Keratinocyte (primary cell): ENCODE measurements at regions not wholly inside any gene's neighbourhood (a gene's known extent, or its start where the extent isn't known, plus 50 kb on each side); places are given as distances from the start of the nearest gene placed in this dataset.

Experiments used
- DNase-seq: peaks from one replicate; pipeline ENCODE4 v3.0.0-alpha.2; 2011; ENCODE audit warnings: low read depth, missing footprints, low spot score
- FAIRE-seq: peaks from 2 replicates; lab custom pipeline; 2011; peaks lifted over from hg19 to GRCh38; lab: Jason Lieb, UNC
- H2AFZ ChIP-seq: 2 replicates; pipeline ENCODE4 v1.6.0; 2012; ENCODE audit warnings: low read length, control low read depth, inconsistent platforms; ENCODE audit not compliant: control insufficient read depth
- H3K27ac ChIP-seq: 2 replicates; pipeline ENCODE4 v1.5.1; 2011; ENCODE audit warnings: low read length; ENCODE audit not compliant: control insufficient read depth, insufficient read depth
- H3K27me3 ChIP-seq: 3 replicates; pipeline ENCODE4 v1.6.0; 2011; ENCODE audit warnings: low read length; ENCODE audit not compliant: control insufficient read depth, insufficient read depth; ENCODE audit errors: extremely low read depth
- H3K36me3 ChIP-seq, 2 experiments: 2 replicates in 1 of 2; 3 replicates in 1 of 2; pipeline ENCODE4 v1.5.1; 2011; ENCODE audit warnings: low read length in 2 of 2, mild to moderate bottlenecking in 1 of 2; ENCODE audit not compliant: control insufficient read depth in 2 of 2, insufficient read depth in 2 of 2; ENCODE audit errors: extremely low read depth in 1 of 2
- H3K4me1 ChIP-seq: 3 replicates; pipeline ENCODE4 v1.5.1; 2011; ENCODE audit warnings: low read length; ENCODE audit not compliant: control insufficient read depth, insufficient read depth; ENCODE audit errors: extremely low read depth
- H3K4me2 ChIP-seq: 3 replicates; pipeline ENCODE4 v1.6.0; 2011; ENCODE audit warnings: low read depth, low read length; ENCODE audit not compliant: control insufficient read depth, insufficient read depth; ENCODE audit errors: extremely low read depth
- H3K4me3 ChIP-seq, 3 experiments: fragments of 200-600 bp in 1 of 3; sonication (generic) in 1 of 3; 2 replicates in 2 of 3; 3 replicates in 1 of 3; pipeline ENCODE4 v1.5.1; 2011 to 2016; ENCODE audit warnings: low read length in 3 of 3, mild to moderate bottlenecking in 3 of 3, control low read depth in 2 of 3, inconsistent platforms in 1 of 3, low read depth in 1 of 3, mixed read lengths in 1 of 3, mixed run types in 1 of 3, moderate library complexity in 1 of 3; ENCODE audit not compliant: control insufficient read depth in 2 of 3, insufficient read depth in 2 of 3; ENCODE audit errors: extremely low read depth in 1 of 3
- H3K79me2 ChIP-seq: 2 replicates; pipeline ENCODE4 v1.6.0; 2012; ENCODE audit warnings: low read length; ENCODE audit not compliant: control insufficient read depth, insufficient read depth
- H3K9ac ChIP-seq: 3 replicates; pipeline ENCODE4 v1.6.0; 2011; ENCODE audit warnings: low read length; ENCODE audit not compliant: control insufficient read depth, insufficient read depth; ENCODE audit errors: extremely low read depth
- H3K9me1 ChIP-seq: 3 replicates; pipeline ENCODE4 v1.6.0; 2011; ENCODE audit warnings: low read length; ENCODE audit not compliant: control insufficient read depth, insufficient read depth; ENCODE audit errors: extremely low read depth
- H3K9me3 ChIP-seq: 2 replicates; pipeline ENCODE4 v1.5.1; 2012; ENCODE audit warnings: low read depth, low read length; ENCODE audit not compliant: control insufficient read depth
- H4K20me1 ChIP-seq: 3 replicates; pipeline ENCODE4 v1.6.0; 2011; ENCODE audit warnings: low read length; ENCODE audit not compliant: control insufficient read depth, insufficient read depth; ENCODE audit errors: extremely low read depth
- CTCF ChIP-seq, 3 experiments: IDR thresholded peaks in 1 of 3; conservative IDR thresholded peaks in 1 of 3; optimal IDR thresholded peaks in 1 of 3; 2 replicates in 2 of 3; 3 replicates in 1 of 3; pipeline versions ENCODE3 to v1.5.1; 2011; ENCODE audit warnings: low read length in 3 of 3, mild to moderate bottlenecking in 3 of 3, moderate library complexity in 2 of 3, control low read depth in 1 of 3, inconsistent platforms in 1 of 3; ENCODE audit not compliant: insufficient read depth in 2 of 3; ENCODE audit errors: extremely low read depth in 1 of 3
- EZH2 ChIP-seq: IDR thresholded peaks from one replicate; pipeline ENCODE4 v1.6.1; 2012; ENCODE audit warnings: inconsistent platforms, mild to moderate bottlenecking, low read length, moderate library complexity
- dilution Hi-C: fragments of 300-500 bp; cut with MboI; formaldehyde crosslinking; loops from one replicate; pipeline ENCODE4 v1.7.0; 2020; ENCODE audit warnings: low sequenced_read_pairs; ENCODE audit not compliant: extremely low pct_ligation_motif_present

GRCh38 chr15:81942157-81942556 is 103.7 kb downstream of the MEX3B start:
- Histone ChIP-seq H3K27ac (no peak overlapping the region), H3K4me2 (no peak overlapping the region), H3K9ac (no peak overlapping the region), H3K36me3 (no peaks in the 10 kb centered on the region), H3K4me1 (no peaks in the 10 kb centered on the region), H3K9me3 (no peaks in the 10 kb centered on the region), H3K79me2 (no peaks in the 10 kb centered on the region), H4K20me1 (no peaks in the 10 kb centered on the region), H3K27me3 (no peaks in the 10 kb centered on the region), H3K9me1 (no peaks in the 10 kb centered on the region), H3K4me3 (no peak overlapping the region), H2AFZ (no peak overlapping the region)
- no peak for TF ChIP-seq EZH2
- TF ChIP-seq CTCF (optimal IDR thresholded peaks at IDR 0.05 in 1 of 3, IDR thresholded peaks at IDR 0.05 in 1 of 3, conservative IDR thresholded peaks at IDR 0.05 in 1 of 3; ENCODE audit: extremely low read depth in 1 of 3, insufficient read depth in 2 of 3, low read length in 3 of 3): no peak
- DNase-seq: no peak
- dilution Hi-C loops: no loop called here
- no peak for FAIRE-seq

- no peak for TF ChIP-seq EZH2
- no peak for TF ChIP-seq CTCF (optimal IDR thresholded peaks at IDR 0.05 in 1 of 3, IDR thresholded peaks at IDR 0.05 in 1 of 3, conservative IDR thresholded peaks at IDR 0.05 in 1 of 3; ENCODE audit: extremely low read depth in 1 of 3, insufficient read depth in 2 of 3, low read length in 3 of 3)
- Histone ChIP-seq H4K20me1 (no peaks in the 10 kb centered on the region), H3K4me1 (no peaks in the 10 kb centered on the region), H3K79me2 (no peaks in the 10 kb centered on the region), H3K4me2 (no peak overlapping the region), H3K9me1 (no peaks in the 10 kb centered on the region), H3K9me3 (no peaks in the 10 kb centered on the region), H3K27ac (no peak overlapping the region), H3K9ac (no peak overlapping the region), H3K4me3 (no peak overlapping the region), H2AFZ (no peak overlapping the region), H3K27me3 (no peaks in the 10 kb centered on the region), H3K36me3 (no peaks in the 10 kb centered on the region)
- dilution Hi-C loops: no loop called here
- no peak for FAIRE-seq
- DNase-seq: no peak
Observed at GRCh38 chr15:81941479-81941878, 104.3 kb downstream of the MEX3B start.
